ENCODE measurements at regions not wholly inside any gene's neighbourhood (a gene's known extent, or its start where the extent isn't known, plus 50 kb on each side); places are given as distances from the start of the nearest gene placed in this dataset.

DNA sequence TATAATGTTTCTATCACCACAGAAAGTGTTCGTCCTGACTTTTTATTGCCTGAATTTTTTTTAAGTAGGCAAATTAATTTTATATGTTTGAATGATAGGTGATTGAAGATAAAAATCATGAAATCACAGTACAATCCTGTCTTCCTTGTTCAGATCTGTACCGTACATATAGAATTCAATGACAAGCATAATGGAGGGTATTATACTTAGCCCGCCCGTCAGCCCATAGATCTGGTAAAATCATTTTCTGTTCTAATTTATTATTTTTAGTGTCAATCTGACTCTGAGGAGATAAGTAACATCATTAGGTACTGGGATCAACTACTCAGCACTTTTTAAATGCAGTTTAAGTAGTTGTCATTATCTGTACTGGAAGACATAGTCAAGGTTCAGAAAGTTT lies 269.9 kb downstream of the NR2F2 start:
- BruUV-seq (replicated peaks): no TSS peak
- H4K20me1 ChIP-seq (ENCODE audit: insufficient read depth, low read length): no peaks in the 10 kb centered on the region
- no peak overlapping the region for H3K4me2 ChIP-seq (ENCODE audit: low read length)
- H2AFZ ChIP-seq (ENCODE audit: low read length): no peak overlapping the region
- intact Hi-C loops (cut with micrococcal nuclease; ENCODE audit: unreplicated experiment): no loop called here
- H3K9me3 ChIP-seq (ENCODE audit: low read length): no peaks in the 10 kb centered on the region
- CTCF ChIA-PET (ENCODE audit: unreplicated experiment): no interaction called here
- no peak overlapping the region for H3K4me3 ChIP-seq (ENCODE audit: low read depth, low read length, poor library complexity, severe bottlenecking)
- no peak overlapping the region for H3K27ac ChIP-seq (ENCODE audit: low read depth, low read length, poor library complexity, severe bottlenecking)
- TF ChIP-seq, protein P1, sequence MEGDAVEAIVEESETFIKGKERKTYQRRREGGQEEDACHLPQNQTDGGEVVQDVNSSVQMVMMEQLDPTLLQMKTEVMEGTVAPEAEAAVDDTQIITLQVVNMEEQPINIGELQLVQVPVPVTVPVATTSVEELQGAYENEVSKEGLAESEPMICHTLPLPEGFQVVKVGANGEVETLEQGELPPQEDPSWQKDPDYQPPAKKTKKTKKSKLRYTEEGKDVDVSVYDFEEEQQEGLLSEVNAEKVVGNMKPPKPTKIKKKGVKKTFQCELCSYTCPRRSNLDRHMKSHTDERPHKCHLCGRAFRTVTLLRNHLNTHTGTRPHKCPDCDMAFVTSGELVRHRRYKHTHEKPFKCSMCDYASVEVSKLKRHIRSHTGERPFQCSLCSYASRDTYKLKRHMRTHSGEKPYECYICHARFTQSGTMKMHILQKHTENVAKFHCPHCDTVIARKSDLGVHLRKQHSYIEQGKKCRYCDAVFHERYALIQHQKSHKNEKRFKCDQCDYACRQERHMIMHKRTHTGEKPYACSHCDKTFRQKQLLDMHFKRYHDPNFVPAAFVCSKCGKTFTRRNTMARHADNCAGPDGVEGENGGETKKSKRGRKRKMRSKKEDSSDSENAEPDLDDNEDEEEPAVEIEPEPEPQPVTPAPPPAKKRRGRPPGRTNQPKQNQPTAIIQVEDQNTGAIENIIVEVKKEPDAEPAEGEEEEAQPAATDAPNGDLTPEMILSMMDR (conservative IDR thresholded peaks at IDR 0.05; ENCODE audit: low read length): no peak
- no peak for TF ChIP-seq EZH2phosphoT487 (IDR thresholded peaks at IDR 0.05; ENCODE audit: borderline replicate concordance, low read depth, low read length)
- DNase-seq (ENCODE audit: low spot score): no peak
- no peaks in the 10 kb centered on the region for H3K4me1 ChIP-seq (ENCODE audit: insufficient read depth, low read length, poor library complexity, severe bottlenecking)
- no peaks in the 10 kb centered on the region for H3K9me2 ChIP-seq (ENCODE audit: insufficient read depth, low read length)
- H3K36me3 ChIP-seq (ENCODE audit: insufficient read depth, low read length): no peaks in the 10 kb centered on the region
- POLR2A ChIA-PET: no interaction called here
- H3K79me2 ChIP-seq (ENCODE audit: insufficient read depth, low read depth, low read length): no peaks in the 10 kb centered on the region

DNA sequence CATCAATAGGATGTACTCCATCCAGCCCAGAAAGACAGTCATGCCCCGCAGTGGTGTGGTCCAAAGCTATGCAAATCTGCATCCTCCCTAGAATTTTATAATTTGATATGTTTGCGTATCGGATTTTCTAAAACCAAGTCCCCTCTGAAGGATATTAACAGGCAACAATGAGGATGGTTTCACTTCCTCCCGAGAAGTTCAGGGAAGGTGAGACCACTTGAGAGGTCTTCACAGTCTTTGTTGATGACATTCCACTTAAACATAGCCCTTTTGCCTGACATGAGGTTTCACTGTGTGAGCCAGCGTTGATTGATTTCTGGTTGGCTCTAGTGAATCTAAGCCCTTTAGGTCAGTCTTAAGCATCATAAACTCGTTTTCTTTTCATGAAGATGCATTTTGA lies 276.1 kb downstream of the NR2F2 start:
- Histone ChIP-seq H3K9me3 (ENCODE audit: low read length) (no peaks in the 10 kb centered on the region), H3K4me2 (ENCODE audit: low read length) (no peak overlapping the region), H3K36me3 (ENCODE audit: insufficient read depth, low read length) (no peaks in the 10 kb centered on the region), H4K20me1 (ENCODE audit: insufficient read depth, low read length) (no peaks in the 10 kb centered on the region), H3K79me2 (ENCODE audit: insufficient read depth, low read depth, low read length) (no peaks in the 10 kb centered on the region), H3K4me1 (ENCODE audit: insufficient read depth, low read length, poor library complexity, severe bottlenecking) (no peaks in the 10 kb centered on the region), H3K9me2 (ENCODE audit: insufficient read depth, low read length) (no peaks in the 10 kb centered on the region), H3K27ac (ENCODE audit: low read depth, low read length, poor library complexity, severe bottlenecking) (no peak overlapping the region), H2AFZ (ENCODE audit: low read length) (no peak overlapping the region), H3K4me3 (ENCODE audit: low read depth, low read length, poor library complexity, severe bottlenecking) (no peak overlapping the region)
- POLR2A ChIA-PET: no interaction called here
- no peak for TF ChIP-seq EZH2phosphoT487 (IDR thresholded peaks at IDR 0.05; ENCODE audit: borderline replicate concordance, low read depth, low read length)
- TF ChIP-seq, protein P1 (conservative IDR thresholded peaks at IDR 0.05; ENCODE audit: low read length): no peak
- CTCF ChIA-PET (ENCODE audit: unreplicated experiment): no interaction called here
- BruUV-seq (replicated peaks): no TSS peak
- intact Hi-C loops (cut with micrococcal nuclease; ENCODE audit: unreplicated experiment): no loop called here
- no peak for DNase-seq (ENCODE audit: low spot score)

DNA sequence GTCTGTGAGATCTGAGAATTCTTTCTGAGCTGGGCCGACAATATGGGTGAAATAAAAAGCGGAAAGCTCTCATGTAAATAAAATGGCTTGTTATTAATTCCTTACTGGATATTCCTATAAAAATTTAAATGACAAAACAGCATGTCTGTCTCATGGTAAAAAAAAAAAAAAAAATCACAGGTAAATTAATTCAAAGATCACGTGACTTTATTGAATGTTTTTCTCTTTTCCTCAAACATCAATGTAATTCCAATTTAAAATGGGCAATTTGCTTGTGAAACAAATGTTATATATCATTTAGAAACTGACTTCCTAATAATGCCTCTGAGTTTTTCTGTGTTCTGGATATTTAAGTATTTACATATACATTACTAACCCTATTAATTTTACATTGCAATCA lies 280.3 kb downstream of the NR2F2 start:
- H3K79me2 ChIP-seq (ENCODE audit: insufficient read depth, low read depth, low read length): no peaks in the 10 kb centered on the region
- DNase-seq (ENCODE audit: low spot score): no peak
- intact Hi-C loops (cut with micrococcal nuclease; ENCODE audit: unreplicated experiment): no loop called here
- no peaks in the 10 kb centered on the region for H3K9me3 ChIP-seq (ENCODE audit: low read length)
- no peaks in the 10 kb centered on the region for H4K20me1 ChIP-seq (ENCODE audit: insufficient read depth, low read length)
- H3K4me2 ChIP-seq (ENCODE audit: low read length): no peak overlapping the region
- BruUV-seq (replicated peaks): no TSS peak
- H2AFZ ChIP-seq (ENCODE audit: low read length): no peak overlapping the region
- TF ChIP-seq, protein P1 (conservative IDR thresholded peaks at IDR 0.05; ENCODE audit: low read length): no peak
- no peak for TF ChIP-seq EZH2phosphoT487 (IDR thresholded peaks at IDR 0.05; ENCODE audit: borderline replicate concordance, low read depth, low read length)
- H3K36me3 ChIP-seq (ENCODE audit: insufficient read depth, low read length): no peaks in the 10 kb centered on the region
- no peaks in the 10 kb centered on the region for H3K9me2 ChIP-seq (ENCODE audit: insufficient read depth, low read length)
- H3K4me3 ChIP-seq (ENCODE audit: low read depth, low read length, poor library complexity, severe bottlenecking): no peak overlapping the region
- POLR2A ChIA-PET: interaction anchor here (0.7 kb wide), 2 partner anchors 16 to 83 kb away, joined by 3 read pairs; no protein-coding TSS in a partner anchor
- no peak overlapping the region for H3K27ac ChIP-seq (ENCODE audit: low read depth, low read length, poor library complexity, severe bottlenecking)
- CTCF ChIA-PET (ENCODE audit: unreplicated experiment): no interaction called here
- H3K4me1 ChIP-seq (ENCODE audit: insufficient read depth, low read length, poor library complexity, severe bottlenecking): no peaks in the 10 kb centered on the region
